K562 (cell line): ENCODE measurements at regions not wholly inside any gene's neighbourhood (a gene's known extent, or its start where the extent isn't known, plus 50 kb on each side); places are given as distances from the start of the nearest gene placed in this dataset.

ENCODE experiments used
- ATAC-seq: fragments of 200-7000 bp; cut with Tn5 transposase; 3 replicates; pipeline ENCODE4 v1.9.1; 2020; ENCODE audit warnings: moderate library complexity
- BruUV-seq: library from RNA; stranded (reverse); fragments of 400-500 nt; replicated peaks from 2 replicates; lab custom pipeline; 2021; lab: Mats Ljungman, UMichigan
- CTCF ChIA-PET: fragments of 300-600 bp; formaldehyde crosslinking; extraction: SDS; loops from one replicate; lab custom pipeline; 2021; ENCODE audit warnings: low intra/inter-chr PET ratio; lab: Yijun Ruan, JAX
- POLR2A ChIA-PET: fragments of 300-600, 350-650 bp; sonication (Branson Sonifier 250); formaldehyde crosslinking; extraction: SDS; loops from one replicate; lab custom pipeline; 2021; ENCODE audit warnings: antibody characterized with exemption, inconsistent platforms; lab: Yijun Ruan, JAX
- DNase-seq, 4 experiments: peaks; one replicate each; pipeline versions ENCODE4 v3.0.0 to v3.0.0-alpha.2; 2011 to 2018; ENCODE audit warnings: low spot score in 3 of 4, mixed read lengths in 3 of 4; ENCODE audit errors: extremely low read depth in 1 of 4
- FAIRE-seq: peaks from 2 replicates; lab custom pipeline; 2011; peaks lifted over from hg19 to GRCh38; lab: Jason Lieb, UNC
- H2AFZ ChIP-seq: 2 replicates; pipeline ENCODE4 v1.6.0; 2011; ENCODE audit warnings: low read depth, low read length, control low read depth, inconsistent platforms
- H3K27ac ChIP-seq: fragments of 200-600 bp; 3 replicates; pipeline ENCODE4 v1.8.0; 2011; ENCODE audit warnings: low read depth, mild to moderate bottlenecking, control low read depth, inconsistent platforms, low read length, moderate library complexity, mixed read lengths; ENCODE audit errors: extremely low read depth
- H3K27me3 ChIP-seq, 2 experiments: fragments of 300-600 bp in 1 of 2; 2 replicates in 1 of 2; 3 replicates in 1 of 2; pipeline versions ENCODE4 v1.6.0 to v1.8.0; 2011; ENCODE audit warnings: inconsistent platforms in 2 of 2, low read length in 2 of 2, mild to moderate bottlenecking in 1 of 2, mixed read lengths in 1 of 2, moderate library complexity in 1 of 2; ENCODE audit not compliant: control insufficient read depth in 2 of 2, insufficient read depth in 2 of 2
- H3K36me3 ChIP-seq: fragments of 300-600 bp; 3 replicates; pipeline ENCODE4 v1.8.0; 2011; ENCODE audit warnings: mild to moderate bottlenecking, low read length, inconsistent platforms; ENCODE audit not compliant: control insufficient read depth, insufficient read depth
- H3K4me1 ChIP-seq, 2 experiments: fragments of 200-600 bp in 1 of 2; replicated peaks in 1 of 2; 2 replicates in 1 of 2; 3 replicates in 1 of 2; pipeline versions ENCODE4 v1.5.1 to v1.8.0; 2011; ENCODE audit warnings: inconsistent platforms in 2 of 2, low read length in 2 of 2, mild to moderate bottlenecking in 1 of 2, mixed read lengths in 1 of 2, moderate library complexity in 1 of 2; ENCODE audit not compliant: control insufficient read depth in 2 of 2, insufficient read depth in 2 of 2
- H3K4me2 ChIP-seq: 2 replicates; pipeline ENCODE4 v1.6.1; 2011; ENCODE audit warnings: low read length, control low read depth, inconsistent platforms, mixed read lengths; ENCODE audit not compliant: insufficient read depth
- H3K4me3 ChIP-seq: fragments of 200-600 bp; sonication (generic), shearing (Covaris generic); 2 replicates; pipeline ENCODE4 v1.5.1; 2016; ENCODE audit warnings: control low read depth, inconsistent platforms
- H3K79me2 ChIP-seq: fragments of 200-600 bp; 3 replicates; pipeline ENCODE4 v1.8.0; 2011; ENCODE audit warnings: low read length, inconsistent platforms; ENCODE audit not compliant: control insufficient read depth, insufficient read depth
- H3K9ac ChIP-seq, 2 experiments: 2 replicates each; pipeline versions ENCODE4 v1.6.0 to v1.6.1; 2011; ENCODE audit warnings: low read depth in 2 of 2, low read length in 2 of 2, control low read depth in 1 of 2, inconsistent platforms in 1 of 2, mild to moderate bottlenecking in 1 of 2, mixed read lengths in 1 of 2; ENCODE audit not compliant: insufficient read depth in 1 of 2
- H3K9me1 ChIP-seq: one replicate; pipeline ENCODE4 v1.6.0; 2011; ENCODE audit warnings: inconsistent platforms, mild to moderate bottlenecking, low read length, moderate library complexity; ENCODE audit not compliant: control insufficient read depth, insufficient read depth
- H3K9me3 ChIP-seq: replicated peaks from 2 replicates; pipeline ENCODE4 v1.5.1; 2011; ENCODE audit warnings: low read depth, low read length, inconsistent platforms; ENCODE audit not compliant: control insufficient read depth, insufficient read depth
- H4K20me1 ChIP-seq: replicated peaks from 2 replicates; pipeline ENCODE4 v1.6.1; 2011; ENCODE audit warnings: low read length, inconsistent platforms, mixed read lengths; ENCODE audit not compliant: control insufficient read depth, insufficient read depth
- AFF1 ChIP-seq, 2 experiments: fragments of 450-650 bp; IDR thresholded peaks; 2 replicates each; pipeline ENCODE4 v1.6.1; 2018; ENCODE audit warnings: mild to moderate bottlenecking in 2 of 2, low read depth in 1 of 2; ENCODE audit not compliant: partially characterized antibody in 2 of 2
- CREM ChIP-seq: IDR thresholded peaks from 2 replicates; pipeline ENCODE4 v1.6.1; 2014; ENCODE audit warnings: antibody characterized with exemption, low read depth
- EHMT2 ChIP-seq: fragments of 450-650 bp; IDR thresholded peaks from 2 replicates; pipeline ENCODE4 v1.6.1; 2018; ENCODE audit warnings: antibody characterized with exemption
- MIER1 ChIP-seq: fragments of 450-650 bp; IDR thresholded peaks from 2 replicates; pipeline ENCODE4 v1.6.1; 2016; ENCODE audit warnings: antibody characterized with exemption, mild to moderate bottlenecking, low read depth
- RCOR1 ChIP-seq, 2 experiments: IDR thresholded peaks; 2 replicates each; pipeline ENCODE4 v1.6.1; 2012; ENCODE audit warnings: low read depth in 2 of 2, low read length in 2 of 2, borderline replicate concordance in 1 of 2, improper control_type of control experiment in 1 of 2
- TAF7 ChIP-seq: fragments of 450-650 bp; IDR thresholded peaks from 2 replicates; pipeline ENCODE4 v1.6.1; 2016; ENCODE audit warnings: missing genetic modification characterization, missing compliant biosample characterization
- ZNF224 ChIP-seq: sonication (generic); formaldehyde crosslinking; IDR thresholded peaks from 2 replicates; pipeline ENCODE4 v1.8.0; 2022; ENCODE audit warnings: mild to moderate bottlenecking, missing genetic modification reagents
- WGBS: fragments of 100-300 bp; shearing (Covaris generic); methylation state at CpG from one replicate; pipeline ENCODE4 v1.1.6; 2016; ENCODE audit warnings: low coverage, mixed read lengths; ENCODE audit not compliant: insufficient coverage; ENCODE audit errors: missing lambda C conversion rate; 5-methylcytosine and 5-hydroxymethylcytosine counted together
- in situ Hi-C: fragments of 300-500 bp; cut with MboI; formaldehyde crosslinking; loops from 4 replicates; pipeline ENCODE4 v1.15.0; 2018; ENCODE audit warnings: inconsistent platforms, mixed read lengths
- intact Hi-C: fragments of 100-400 bp; cut with micrococcal nuclease; formaldehyde crosslinking; loops from 2 replicates; pipeline ENCODE4 v1.14.2; 2022
- TF ChIP-seq, protein P1 (sequence below), 2 experiments: fragments of 450-650 bp; formaldehyde crosslinking in 1 of 2; IDR thresholded peaks; 2 replicates each; pipeline versions ENCODE4 v1.4.0 to v1.6.1; 2014 to 2020; ENCODE audit warnings: mild to moderate bottlenecking in 2 of 2, borderline replicate concordance in 1 of 2, low read depth in 1 of 2

DNA sequence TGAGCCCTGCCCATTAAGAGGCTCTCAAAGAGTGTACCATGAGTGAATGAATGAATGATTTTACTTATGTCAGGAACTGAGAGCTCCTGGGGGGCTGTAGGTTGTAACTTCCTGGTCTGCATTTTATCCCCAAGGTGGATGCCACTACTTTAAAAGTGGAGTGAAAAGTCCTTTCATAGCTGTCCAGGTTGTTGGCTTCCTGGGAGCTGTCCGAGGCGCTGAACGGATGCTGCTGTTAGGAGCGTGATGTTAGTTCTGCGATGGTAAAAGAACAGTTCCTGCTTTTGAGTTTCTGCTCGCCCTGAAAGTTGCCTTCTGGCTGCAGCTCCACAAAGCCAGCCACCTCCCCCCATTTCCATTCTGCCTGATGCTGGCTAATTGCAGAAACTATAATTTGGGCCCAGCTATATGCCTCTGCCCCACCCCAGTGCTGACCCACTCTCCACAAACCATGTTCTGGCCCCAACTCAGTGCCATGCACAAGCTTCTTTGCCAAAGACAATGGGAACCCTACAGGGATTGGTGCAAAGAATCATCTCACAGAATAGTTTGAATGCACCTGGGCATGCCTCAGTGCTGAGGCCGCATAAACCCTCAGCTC lies 330.9 kb upstream of the CDH4 start:
- no peaks in the 10 kb centered on the region for H3K4me1 ChIP-seq
- H2AFZ ChIP-seq, result no peak overlapping the region
- no TSS peak for BruUV-seq
- in situ Hi-C loops, result no loop called here
- FAIRE-seq, result no peak
- POLR2A ChIA-PET, result interaction anchor here (0.6 to 1.1 kb wide), 2 partner anchors 9 to 341 kb away, joined by 3 to 4 read pairs; no protein-coding TSS in a partner anchor
- ATAC-seq, result no peak
- no peaks in the 10 kb centered on the region for H3K36me3 ChIP-seq
- H3K79me2 ChIP-seq, result no peaks in the 10 kb centered on the region
- DNase-seq, result peak; percentile 15 to 46 (median 19)
- H3K4me2 ChIP-seq, result no peak overlapping the region
- H3K27me3 ChIP-seq, result no peaks in the 10 kb centered on the region
- CTCF ChIA-PET, result no interaction called here
- intact Hi-C loops, result no loop called here
- H3K4me3 ChIP-seq, result no peak overlapping the region
- 7% methylated on average over 7 of the region's 7 CpGs for WGBS
- H4K20me1 ChIP-seq, result peaks cover 4% of the 10 kb centered on the region; the same call in 1 of the 2 replicates
- no peak overlapping the region for H3K9ac ChIP-seq
- H3K9me1 ChIP-seq, result no peaks in the 10 kb centered on the region
- no peak overlapping the region for H3K27ac ChIP-seq
- H3K9me3 ChIP-seq, result no peaks in the 10 kb centered on the region
- TF ChIP-seq TAF7 (no peak), CREM (0 out of 2 replicates have a peak, but pooled peaks have one; percentile 3), EHMT2 (peak; percentile 92), RCOR1 (IDR thresholded peaks at IDR 0.05; ENCODE audit: borderline replicate concordance in 1 of 2, low read depth in 2 of 2, low read length in 2 of 2) (peak in 1 of 2 experiments; percentile 27; a peak in 1 of 4 replicates), MIER1 (peak; percentile 85), ZNF224 (CRISPR knock-in tag) (no peak), AFF1 (IDR thresholded peaks at IDR 0.05; ENCODE audit: low read depth in 1 of 2, partially characterized antibody in 2 of 2) (peak in 1 of 2 experiments; percentile 23)
- TF ChIP-seq, protein P1, sequence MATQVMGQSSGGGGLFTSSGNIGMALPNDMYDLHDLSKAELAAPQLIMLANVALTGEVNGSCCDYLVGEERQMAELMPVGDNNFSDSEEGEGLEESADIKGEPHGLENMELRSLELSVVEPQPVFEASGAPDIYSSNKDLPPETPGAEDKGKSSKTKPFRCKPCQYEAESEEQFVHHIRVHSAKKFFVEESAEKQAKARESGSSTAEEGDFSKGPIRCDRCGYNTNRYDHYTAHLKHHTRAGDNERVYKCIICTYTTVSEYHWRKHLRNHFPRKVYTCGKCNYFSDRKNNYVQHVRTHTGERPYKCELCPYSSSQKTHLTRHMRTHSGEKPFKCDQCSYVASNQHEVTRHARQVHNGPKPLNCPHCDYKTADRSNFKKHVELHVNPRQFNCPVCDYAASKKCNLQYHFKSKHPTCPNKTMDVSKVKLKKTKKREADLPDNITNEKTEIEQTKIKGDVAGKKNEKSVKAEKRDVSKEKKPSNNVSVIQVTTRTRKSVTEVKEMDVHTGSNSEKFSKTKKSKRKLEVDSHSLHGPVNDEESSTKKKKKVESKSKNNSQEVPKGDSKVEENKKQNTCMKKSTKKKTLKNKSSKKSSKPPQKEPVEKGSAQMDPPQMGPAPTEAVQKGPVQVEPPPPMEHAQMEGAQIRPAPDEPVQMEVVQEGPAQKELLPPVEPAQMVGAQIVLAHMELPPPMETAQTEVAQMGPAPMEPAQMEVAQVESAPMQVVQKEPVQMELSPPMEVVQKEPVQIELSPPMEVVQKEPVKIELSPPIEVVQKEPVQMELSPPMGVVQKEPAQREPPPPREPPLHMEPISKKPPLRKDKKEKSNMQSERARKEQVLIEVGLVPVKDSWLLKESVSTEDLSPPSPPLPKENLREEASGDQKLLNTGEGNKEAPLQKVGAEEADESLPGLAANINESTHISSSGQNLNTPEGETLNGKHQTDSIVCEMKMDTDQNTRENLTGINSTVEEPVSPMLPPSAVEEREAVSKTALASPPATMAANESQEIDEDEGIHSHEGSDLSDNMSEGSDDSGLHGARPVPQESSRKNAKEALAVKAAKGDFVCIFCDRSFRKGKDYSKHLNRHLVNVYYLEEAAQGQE (IDR thresholded peaks at IDR 0.05; ENCODE audit: borderline replicate concordance), result peak; percentile 97
- TF ChIP-seq, protein P1 (CRISPR knock-in tag; IDR thresholded peaks at IDR 0.05; ENCODE audit: low read depth), result peak; percentile 91
